ENCODE measurements at regions not wholly inside any gene's neighbourhood (a gene's known extent, or its start where the extent isn't known, plus 50 kb on each side); places are given as distances from the start of the nearest gene placed in this dataset.

- no peak for DNase-seq (ENCODE audit: low read depth, low spot score)
Observed at GRCh38 chr4:53816561-53816960, 225.3 kb upstream of the LNX1 start.

GRCh38 chr4:53815281-53815680, 224.0 kb upstream of the LNX1 start:
- DNase-seq (ENCODE audit: low read depth, low spot score), result no peak

GRCh38 chr4:53813998-53814397, 222.7 kb upstream of the LNX1 start:
- no peak for DNase-seq (ENCODE audit: low read depth, low spot score)

- DNase-seq (ENCODE audit: low read depth, low spot score), result no peak
Observed at GRCh38 chr4:53810643-53811042, 219.4 kb upstream of the LNX1 start.

GRCh38 chr4:53809816-53810215, 218.5 kb upstream of the LNX1 start:
- no peak for DNase-seq (ENCODE audit: low read depth, low spot score)

- no peak for DNase-seq (ENCODE audit: low read depth, low spot score)
Observed at GRCh38 chr4:53805291-53805690, 214.0 kb upstream of the LNX1 start.

- DNase-seq (ENCODE audit: low read depth, low spot score), result no peak
Observed at GRCh38 chr4:53804719-53805118, 213.4 kb upstream of the LNX1 start.

GRCh38 chr4:53802500-53802899, 211.2 kb upstream of the LNX1 start:
- no peak for DNase-seq (ENCODE audit: low read depth, low spot score)

- DNase-seq (ENCODE audit: low read depth, low spot score), result no peak
Observed at GRCh38 chr4:53801373-53801772, 210.1 kb upstream of the LNX1 start.

GRCh38 chr4:53800741-53801140, 209.5 kb upstream of the LNX1 start:
- no peak for DNase-seq (ENCODE audit: low read depth, low spot score)

GRCh38 chr4:53793096-53793495, 201.8 kb upstream of the LNX1 start:
- DNase-seq (ENCODE audit: low read depth, low spot score), result no peak

- DNase-seq (ENCODE audit: low read depth, low spot score), result no peak
Observed at GRCh38 chr4:53790286-53790685, 199.0 kb upstream of the LNX1 start.

- DNase-seq (ENCODE audit: low read depth, low spot score), result no peak
Observed at GRCh38 chr4:53788621-53789020, 197.3 kb upstream of the LNX1 start.

- no peak for DNase-seq (ENCODE audit: low read depth, low spot score)
Observed at GRCh38 chr4:53788011-53788410, 196.7 kb upstream of the LNX1 start.

GRCh38 chr4:53786632-53787031, 195.3 kb upstream of the LNX1 start:
- DNase-seq (ENCODE audit: low read depth, low spot score), result no peak

- no peak for DNase-seq (ENCODE audit: low read depth, low spot score)
Observed at GRCh38 chr4:53785996-53786395, 194.7 kb upstream of the LNX1 start.

- DNase-seq (ENCODE audit: low read depth, low spot score), result no peak
Observed at GRCh38 chr4:53784112-53784511, 192.8 kb upstream of the LNX1 start.

GRCh38 chr4:53783208-53783859, 192.0 kb upstream of the LNX1 start:
- no peak for DNase-seq (ENCODE audit: low read depth, low spot score)

GRCh38 chr4:53782458-53782845, 191.2 kb upstream of the LNX1 start:
- DNase-seq (ENCODE audit: low read depth, low spot score), result no peak

- no peak for DNase-seq (ENCODE audit: low read depth, low spot score)
Observed at GRCh38 chr4:53781629-53782457, 190.6 kb upstream of the LNX1 start.

GRCh38 chr4:53780736-53781400, 189.6 kb upstream of the LNX1 start:
- no peak for DNase-seq (ENCODE audit: low read depth, low spot score)

GRCh38 chr4:53779025-53779424, 187.7 kb upstream of the LNX1 start:
- DNase-seq (ENCODE audit: low read depth, low spot score), result no peak

- no peak for DNase-seq (ENCODE audit: low read depth, low spot score)
Observed at GRCh38 chr4:53778155-53778554, 186.9 kb upstream of the LNX1 start.

All from pulmonary artery endothelial cell (primary cell).